ENCODE measurements at regions not wholly inside any gene's neighbourhood (a gene's known extent, or its start where the extent isn't known, plus 50 kb on each side); places are given as distances from the start of the nearest gene placed in this dataset.

DNA sequence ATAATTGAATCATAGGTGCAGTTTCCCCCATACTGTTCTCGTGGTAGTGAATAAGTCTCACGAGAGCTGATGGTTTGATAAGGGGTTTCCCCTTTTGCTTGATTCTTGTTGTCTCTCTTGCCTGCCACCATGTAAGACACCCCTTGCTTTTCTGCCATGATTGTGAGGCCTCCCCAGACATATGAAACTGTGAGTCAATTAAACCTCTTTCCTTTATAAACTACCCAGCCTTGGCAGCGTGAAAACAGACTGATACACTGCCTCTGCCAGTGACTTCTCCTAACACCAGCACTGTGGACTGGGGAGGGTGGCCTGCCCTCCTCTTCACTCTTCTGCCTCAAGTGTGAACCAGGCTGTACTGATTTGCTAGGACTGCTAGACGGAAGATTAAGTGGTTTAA is 108.6 kb downstream of the RAB11FIP2 start:
- Histone ChIP-seq H3K4me3 (no peak overlapping the region), H2AFZ (no peak overlapping the region), H3K36me3 (ENCODE audit: insufficient read depth) (no peaks in the 10 kb centered on the region), H3K4me2 (no peak overlapping the region), H3K9me2 (ENCODE audit: insufficient read depth) (no peaks in the 10 kb centered on the region; the same call in 1 of the 2 replicates), H4K20me1 (replicated peaks; ENCODE audit: insufficient read depth) (no peaks in the 10 kb centered on the region), H3K27ac (ENCODE audit: low read depth) (no peak overlapping the region), H3K27me3 (ENCODE audit: insufficient read depth) (no peaks in the 10 kb centered on the region), H3F3A (replicated peaks; ENCODE audit: low read depth) (no peaks in the 10 kb centered on the region), H3K79me2 (replicated peaks; ENCODE audit: insufficient read depth) (no peaks in the 10 kb centered on the region), H3K4me1 (ENCODE audit: insufficient read depth) (peaks cover 12% of the 10 kb centered on the region)
- H3K36me3 Mint-ChIP-seq (ENCODE audit: low read depth): no peaks in the 10 kb centered on the region
- no peaks in the 10 kb centered on the region for H3K9me3 Mint-ChIP-seq
- no peak for DNase-seq (ENCODE audit: low spot score)
- peaks cover 19% of the 10 kb centered on the region for H3K4me1 Mint-ChIP-seq
- no peak for ATAC-seq
- TF ChIP-seq EZH2phosphoT487 (IDR thresholded peaks at IDR 0.05; ENCODE audit: unreplicated experiment) (no peak), POLR2AphosphoS5 (IDR thresholded peaks at IDR 0.05; ENCODE audit: low read depth) (no peak), EZH2 (IDR thresholded peaks at IDR 0.05; ENCODE audit: low read depth, unreplicated experiment) (no peak), CREB1 (CRISPR knock-in tag; IDR thresholded peaks at IDR 0.05; ENCODE audit: low read depth) (no peak), NANOG (IDR thresholded peaks at IDR 0.05; ENCODE audit: borderline replicate concordance) (no peak), ZNF114 (CRISPR knock-in tag; IDR thresholded peaks at IDR 0.05) (no peak), ZNF331 (CRISPR knock-in tag; IDR thresholded peaks at IDR 0.05; ENCODE audit: low read depth) (no peak), STAT1 (IDR thresholded peaks at IDR 0.05; ENCODE audit: unreplicated experiment) (no peak), JUNB (IDR thresholded peaks at IDR 0.05; ENCODE audit: unreplicated experiment) (no peak)
- TF ChIP-seq, protein P1, sequence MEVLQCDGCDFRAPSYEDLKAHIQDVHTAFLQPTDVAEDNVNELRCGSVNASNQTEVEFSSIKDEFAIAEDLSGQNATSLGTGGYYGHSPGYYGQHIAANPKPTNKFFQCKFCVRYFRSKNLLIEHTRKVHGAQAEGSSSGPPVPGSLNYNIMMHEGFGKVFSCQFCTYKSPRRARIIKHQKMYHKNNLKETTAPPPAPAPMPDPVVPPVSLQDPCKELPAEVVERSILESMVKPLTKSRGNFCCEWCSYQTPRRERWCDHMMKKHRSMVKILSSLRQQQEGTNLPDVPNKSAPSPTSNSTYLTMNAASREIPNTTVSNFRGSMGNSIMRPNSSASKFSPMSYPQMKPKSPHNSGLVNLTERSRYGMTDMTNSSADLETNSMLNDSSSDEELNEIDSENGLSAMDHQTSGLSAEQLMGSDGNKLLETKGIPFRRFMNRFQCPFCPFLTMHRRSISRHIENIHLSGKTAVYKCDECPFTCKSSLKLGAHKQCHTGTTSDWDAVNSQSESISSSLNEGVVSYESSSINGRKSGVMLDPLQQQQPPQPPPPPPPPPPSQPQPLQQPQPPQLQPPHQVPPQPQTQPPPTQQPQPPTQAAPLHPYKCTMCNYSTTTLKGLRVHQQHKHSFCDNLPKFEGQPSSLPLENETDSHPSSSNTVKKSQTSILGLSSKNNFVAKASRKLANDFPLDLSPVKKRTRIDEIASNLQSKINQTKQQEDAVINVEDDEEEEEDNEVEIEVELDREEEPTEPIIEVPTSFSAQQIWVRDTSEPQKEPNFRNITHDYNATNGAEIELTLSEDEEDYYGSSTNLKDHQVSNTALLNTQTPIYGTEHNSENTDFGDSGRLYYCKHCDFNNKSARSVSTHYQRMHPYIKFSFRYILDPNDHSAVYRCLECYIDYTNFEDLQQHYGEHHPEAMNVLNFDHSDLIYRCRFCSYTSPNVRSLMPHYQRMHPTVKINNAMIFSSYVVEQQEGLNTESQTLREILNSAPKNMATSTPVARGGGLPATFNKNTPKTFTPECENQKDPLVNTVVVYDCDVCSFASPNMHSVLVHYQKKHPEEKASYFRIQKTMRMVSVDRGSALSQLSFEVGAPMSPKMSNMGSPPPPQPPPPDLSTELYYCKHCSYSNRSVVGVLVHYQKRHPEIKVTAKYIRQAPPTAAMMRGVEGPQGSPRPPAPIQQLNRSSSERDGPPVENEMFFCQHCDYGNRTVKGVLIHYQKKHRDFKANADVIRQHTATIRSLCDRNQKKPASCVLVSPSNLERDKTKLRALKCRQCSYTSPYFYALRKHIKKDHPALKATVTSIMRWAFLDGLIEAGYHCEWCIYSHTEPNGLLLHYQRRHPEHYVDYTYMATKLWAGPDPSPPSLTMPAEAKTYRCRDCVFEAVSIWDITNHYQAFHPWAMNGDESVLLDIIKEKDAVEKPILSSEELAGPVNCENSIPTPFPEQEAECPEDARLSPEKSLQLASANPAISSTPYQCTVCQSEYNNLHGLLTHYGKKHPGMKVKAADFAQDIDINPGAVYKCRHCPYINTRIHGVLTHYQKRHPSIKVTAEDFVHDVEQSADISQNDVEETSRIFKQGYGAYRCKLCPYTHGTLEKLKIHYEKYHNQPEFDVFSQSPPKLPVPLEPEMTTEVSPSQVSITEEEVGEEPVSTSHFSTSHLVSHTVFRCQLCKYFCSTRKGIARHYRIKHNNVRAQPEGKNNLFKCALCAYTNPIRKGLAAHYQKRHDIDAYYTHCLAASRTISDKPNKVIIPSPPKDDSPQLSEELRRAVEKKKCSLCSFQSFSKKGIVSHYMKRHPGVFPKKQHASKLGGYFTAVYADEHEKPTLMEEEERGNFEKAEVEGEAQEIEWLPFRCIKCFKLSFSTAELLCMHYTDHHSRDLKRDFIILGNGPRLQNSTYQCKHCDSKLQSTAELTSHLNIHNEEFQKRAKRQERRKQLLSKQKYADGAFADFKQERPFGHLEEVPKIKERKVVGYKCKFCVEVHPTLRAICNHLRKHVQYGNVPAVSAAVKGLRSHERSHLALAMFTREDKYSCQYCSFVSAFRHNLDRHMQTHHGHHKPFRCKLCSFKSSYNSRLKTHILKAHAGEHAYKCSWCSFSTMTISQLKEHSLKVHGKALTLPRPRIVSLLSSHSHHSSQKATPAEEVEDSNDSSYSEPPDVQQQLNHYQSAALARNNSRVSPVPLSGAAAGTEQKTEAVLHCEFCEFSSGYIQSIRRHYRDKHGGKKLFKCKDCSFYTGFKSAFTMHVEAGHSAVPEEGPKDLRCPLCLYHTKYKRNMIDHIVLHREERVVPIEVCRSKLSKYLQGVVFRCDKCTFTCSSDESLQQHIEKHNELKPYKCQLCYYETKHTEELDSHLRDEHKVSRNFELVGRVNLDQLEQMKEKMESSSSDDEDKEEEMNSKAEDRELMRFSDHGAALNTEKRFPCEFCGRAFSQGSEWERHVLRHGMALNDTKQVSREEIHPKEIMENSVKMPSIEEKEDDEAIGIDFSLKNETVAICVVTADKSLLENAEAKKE (CRISPR knock-in tag; IDR thresholded peaks at IDR 0.05): no peak
- TF ChIP-seq, protein P2, sequence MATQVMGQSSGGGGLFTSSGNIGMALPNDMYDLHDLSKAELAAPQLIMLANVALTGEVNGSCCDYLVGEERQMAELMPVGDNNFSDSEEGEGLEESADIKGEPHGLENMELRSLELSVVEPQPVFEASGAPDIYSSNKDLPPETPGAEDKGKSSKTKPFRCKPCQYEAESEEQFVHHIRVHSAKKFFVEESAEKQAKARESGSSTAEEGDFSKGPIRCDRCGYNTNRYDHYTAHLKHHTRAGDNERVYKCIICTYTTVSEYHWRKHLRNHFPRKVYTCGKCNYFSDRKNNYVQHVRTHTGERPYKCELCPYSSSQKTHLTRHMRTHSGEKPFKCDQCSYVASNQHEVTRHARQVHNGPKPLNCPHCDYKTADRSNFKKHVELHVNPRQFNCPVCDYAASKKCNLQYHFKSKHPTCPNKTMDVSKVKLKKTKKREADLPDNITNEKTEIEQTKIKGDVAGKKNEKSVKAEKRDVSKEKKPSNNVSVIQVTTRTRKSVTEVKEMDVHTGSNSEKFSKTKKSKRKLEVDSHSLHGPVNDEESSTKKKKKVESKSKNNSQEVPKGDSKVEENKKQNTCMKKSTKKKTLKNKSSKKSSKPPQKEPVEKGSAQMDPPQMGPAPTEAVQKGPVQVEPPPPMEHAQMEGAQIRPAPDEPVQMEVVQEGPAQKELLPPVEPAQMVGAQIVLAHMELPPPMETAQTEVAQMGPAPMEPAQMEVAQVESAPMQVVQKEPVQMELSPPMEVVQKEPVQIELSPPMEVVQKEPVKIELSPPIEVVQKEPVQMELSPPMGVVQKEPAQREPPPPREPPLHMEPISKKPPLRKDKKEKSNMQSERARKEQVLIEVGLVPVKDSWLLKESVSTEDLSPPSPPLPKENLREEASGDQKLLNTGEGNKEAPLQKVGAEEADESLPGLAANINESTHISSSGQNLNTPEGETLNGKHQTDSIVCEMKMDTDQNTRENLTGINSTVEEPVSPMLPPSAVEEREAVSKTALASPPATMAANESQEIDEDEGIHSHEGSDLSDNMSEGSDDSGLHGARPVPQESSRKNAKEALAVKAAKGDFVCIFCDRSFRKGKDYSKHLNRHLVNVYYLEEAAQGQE (IDR thresholded peaks at IDR 0.05; ENCODE audit: unreplicated experiment): no peak
- TF ChIP-seq, protein P3, sequence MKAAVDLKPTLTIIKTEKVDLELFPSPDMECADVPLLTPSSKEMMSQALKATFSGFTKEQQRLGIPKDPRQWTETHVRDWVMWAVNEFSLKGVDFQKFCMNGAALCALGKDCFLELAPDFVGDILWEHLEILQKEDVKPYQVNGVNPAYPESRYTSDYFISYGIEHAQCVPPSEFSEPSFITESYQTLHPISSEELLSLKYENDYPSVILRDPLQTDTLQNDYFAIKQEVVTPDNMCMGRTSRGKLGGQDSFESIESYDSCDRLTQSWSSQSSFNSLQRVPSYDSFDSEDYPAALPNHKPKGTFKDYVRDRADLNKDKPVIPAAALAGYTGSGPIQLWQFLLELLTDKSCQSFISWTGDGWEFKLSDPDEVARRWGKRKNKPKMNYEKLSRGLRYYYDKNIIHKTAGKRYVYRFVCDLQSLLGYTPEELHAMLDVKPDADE (IDR thresholded peaks at IDR 0.05): no peak
- H3K4me3 Mint-ChIP-seq: no peak overlapping the region
- H3K27ac Mint-ChIP-seq: no peak overlapping the region
- H3K27me3 Mint-ChIP-seq (ENCODE audit: insufficient read depth, low read depth, poor library complexity): peaks cover 8% of the 10 kb centered on the region

All from GM23338 (cell line).